Testis (tissue), 2 donors: ENCODE measurements at regions not wholly inside any gene's neighbourhood (a gene's known extent, or its start where the extent isn't known, plus 50 kb on each side); places are given as distances from the start of the nearest gene placed in this dataset.

ENCODE experiments used
- POLR2A ChIP-seq: fragments of 450-650 bp; IDR thresholded peaks from one replicate; pipeline ENCODE4 v1.6.1; 2017; ENCODE audit warnings: antibody characterized with exemption, mild to moderate bottlenecking, moderate library complexity
- TF ChIP-seq, protein P1 (sequence below), 3 experiments: fragments of 450-650 bp in 2 of 3; fragments of 200-600 bp in 1 of 3; sonication (generic) in 1 of 3; IDR thresholded peaks; one replicate each; pipeline ENCODE4 v1.5.1; 2016 to 2019; ENCODE audit warnings: antibody characterized with exemption in 3 of 3, mild to moderate bottlenecking in 2 of 3, moderate library complexity in 1 of 3

DNA sequence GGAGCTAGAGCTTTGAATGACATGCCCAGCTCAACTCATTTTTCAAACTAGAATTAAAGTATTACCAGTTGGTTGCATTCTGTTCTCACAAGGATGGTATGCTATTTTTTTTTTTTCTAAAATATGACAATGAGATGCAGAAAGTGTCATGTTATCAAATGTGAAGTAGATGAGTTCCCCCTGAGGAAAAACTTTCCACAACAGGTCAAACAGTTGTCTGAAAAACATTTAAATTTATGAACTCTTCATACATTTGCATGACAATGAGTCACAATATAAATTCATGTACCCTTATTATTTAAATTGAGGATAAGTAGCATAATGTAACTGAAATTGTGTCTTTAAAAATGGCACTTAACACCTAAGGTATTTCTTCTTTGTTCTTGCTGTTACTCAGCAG is 1720.5 kb upstream of the NUDT12 start:
- TF ChIP-seq, protein P1, sequence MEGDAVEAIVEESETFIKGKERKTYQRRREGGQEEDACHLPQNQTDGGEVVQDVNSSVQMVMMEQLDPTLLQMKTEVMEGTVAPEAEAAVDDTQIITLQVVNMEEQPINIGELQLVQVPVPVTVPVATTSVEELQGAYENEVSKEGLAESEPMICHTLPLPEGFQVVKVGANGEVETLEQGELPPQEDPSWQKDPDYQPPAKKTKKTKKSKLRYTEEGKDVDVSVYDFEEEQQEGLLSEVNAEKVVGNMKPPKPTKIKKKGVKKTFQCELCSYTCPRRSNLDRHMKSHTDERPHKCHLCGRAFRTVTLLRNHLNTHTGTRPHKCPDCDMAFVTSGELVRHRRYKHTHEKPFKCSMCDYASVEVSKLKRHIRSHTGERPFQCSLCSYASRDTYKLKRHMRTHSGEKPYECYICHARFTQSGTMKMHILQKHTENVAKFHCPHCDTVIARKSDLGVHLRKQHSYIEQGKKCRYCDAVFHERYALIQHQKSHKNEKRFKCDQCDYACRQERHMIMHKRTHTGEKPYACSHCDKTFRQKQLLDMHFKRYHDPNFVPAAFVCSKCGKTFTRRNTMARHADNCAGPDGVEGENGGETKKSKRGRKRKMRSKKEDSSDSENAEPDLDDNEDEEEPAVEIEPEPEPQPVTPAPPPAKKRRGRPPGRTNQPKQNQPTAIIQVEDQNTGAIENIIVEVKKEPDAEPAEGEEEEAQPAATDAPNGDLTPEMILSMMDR (IDR thresholded peaks at IDR 0.05), result no peak
- TF ChIP-seq POLR2A, result no peak
